GM12873 (cell line): ENCODE measurements at regions not wholly inside any gene's neighbourhood (a gene's known extent, or its start where the extent isn't known, plus 50 kb on each side); places are given as distances from the start of the nearest gene placed in this dataset.

Experiments used
- CTCF ChIP-seq: IDR thresholded peaks from 2 replicates; pipeline ENCODE4 v1.5.1; 2012; ENCODE audit warnings: low read depth, mild to moderate bottlenecking, moderate library complexity, low read length, control low read depth; ENCODE audit not compliant: insufficient read depth; ENCODE audit errors: missing control alignments

GRCh38 chr16:54648575-54648974, 282.1 kb upstream of the IRX5 start:
- TF ChIP-seq CTCF, result no peak

- no peak for TF ChIP-seq CTCF
Measured at GRCh38 chr16:54647725-54648221, 282.9 kb upstream of the IRX5 start.

DNA sequence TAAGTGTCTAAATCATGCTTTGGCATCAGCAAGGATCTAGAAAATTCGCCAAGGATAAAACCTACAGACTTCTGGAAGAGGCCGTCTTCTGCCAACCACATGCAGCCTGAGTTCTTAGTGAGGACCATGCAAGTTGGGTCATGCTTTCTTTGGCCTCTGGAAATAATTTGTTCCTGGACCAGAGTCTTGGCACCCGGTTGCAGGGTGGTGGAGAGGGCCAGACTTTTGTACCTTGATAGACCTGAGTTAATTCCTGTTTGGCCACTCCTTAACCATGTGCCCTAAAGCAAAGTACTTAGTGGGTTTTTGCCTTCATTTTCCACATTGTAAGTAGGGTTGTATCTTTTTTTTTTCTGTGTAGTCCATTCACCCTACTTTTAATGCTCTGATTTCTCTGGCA, 283.4 kb upstream of the IRX5 start:
- no peak for TF ChIP-seq CTCF

DNA sequence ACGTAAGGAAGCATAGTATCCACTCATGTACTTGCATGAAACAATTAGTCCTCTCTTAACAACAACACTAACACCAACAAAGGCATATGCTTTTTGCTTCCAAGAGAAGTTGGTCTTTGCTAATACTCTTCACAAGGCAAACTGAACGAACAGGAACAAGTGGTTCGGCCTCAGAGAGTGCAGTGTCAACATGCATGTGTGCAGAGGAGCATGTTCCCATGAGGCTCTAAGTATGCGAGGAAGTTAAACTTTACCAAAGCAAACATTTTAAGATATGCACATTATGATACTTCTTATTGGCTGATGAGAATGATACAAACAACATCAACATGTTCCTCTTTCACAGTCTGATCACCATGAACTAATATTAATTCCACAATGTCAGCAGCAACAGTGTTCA, 285.3 kb upstream of the IRX5 start:
- TF ChIP-seq CTCF, result no peak

DNA sequence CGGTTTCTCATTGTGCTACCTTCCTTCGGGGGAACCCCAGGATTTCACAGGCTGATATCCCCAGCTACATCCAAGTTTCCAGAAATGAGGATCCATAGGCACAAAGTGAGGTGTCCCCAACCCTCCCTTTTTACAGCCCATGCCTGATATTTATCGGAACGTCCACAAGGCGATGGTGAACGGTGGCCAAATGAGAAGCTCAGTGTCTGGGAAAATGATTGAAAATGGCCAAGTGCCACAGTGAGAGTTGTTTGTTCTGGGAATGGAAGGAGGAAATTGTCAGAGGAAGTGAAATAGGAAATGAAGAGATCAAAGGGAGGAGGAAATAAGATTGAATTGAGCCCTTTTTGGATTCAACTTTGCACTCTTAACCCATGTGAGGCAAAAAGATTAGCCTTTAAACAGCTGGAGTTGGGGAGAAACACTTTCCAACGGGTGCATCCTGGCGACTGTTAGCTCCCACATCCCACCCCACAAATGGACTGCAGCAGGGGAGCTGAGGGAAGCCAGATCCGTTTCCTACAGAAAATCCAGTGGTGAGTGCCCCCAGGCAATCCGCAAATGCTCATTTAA, 294.4 kb upstream of the IRX5 start:
- no peak for TF ChIP-seq CTCF

DNA sequence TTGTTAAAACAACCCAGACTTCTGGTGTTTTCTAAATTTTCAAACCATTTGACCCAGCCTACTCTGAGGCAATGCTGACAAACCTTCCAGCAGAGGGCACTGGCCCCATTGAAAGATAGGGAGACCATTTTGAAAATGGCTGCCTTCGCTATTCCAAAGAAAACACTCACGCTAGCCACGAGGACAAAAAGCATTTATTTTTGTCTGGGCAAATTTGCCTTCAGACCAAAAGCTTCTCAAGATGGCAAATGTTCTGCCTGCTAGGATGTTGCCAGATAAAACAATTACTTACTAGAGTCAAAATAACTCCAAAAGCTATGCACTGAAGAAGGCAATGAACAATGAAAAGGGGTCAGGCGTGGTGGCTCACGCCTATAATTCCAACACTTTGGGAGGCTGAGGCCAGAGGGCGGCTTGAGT, 296.7 kb upstream of the IRX5 start:
- TF ChIP-seq CTCF, result peak; percentile 40

DNA sequence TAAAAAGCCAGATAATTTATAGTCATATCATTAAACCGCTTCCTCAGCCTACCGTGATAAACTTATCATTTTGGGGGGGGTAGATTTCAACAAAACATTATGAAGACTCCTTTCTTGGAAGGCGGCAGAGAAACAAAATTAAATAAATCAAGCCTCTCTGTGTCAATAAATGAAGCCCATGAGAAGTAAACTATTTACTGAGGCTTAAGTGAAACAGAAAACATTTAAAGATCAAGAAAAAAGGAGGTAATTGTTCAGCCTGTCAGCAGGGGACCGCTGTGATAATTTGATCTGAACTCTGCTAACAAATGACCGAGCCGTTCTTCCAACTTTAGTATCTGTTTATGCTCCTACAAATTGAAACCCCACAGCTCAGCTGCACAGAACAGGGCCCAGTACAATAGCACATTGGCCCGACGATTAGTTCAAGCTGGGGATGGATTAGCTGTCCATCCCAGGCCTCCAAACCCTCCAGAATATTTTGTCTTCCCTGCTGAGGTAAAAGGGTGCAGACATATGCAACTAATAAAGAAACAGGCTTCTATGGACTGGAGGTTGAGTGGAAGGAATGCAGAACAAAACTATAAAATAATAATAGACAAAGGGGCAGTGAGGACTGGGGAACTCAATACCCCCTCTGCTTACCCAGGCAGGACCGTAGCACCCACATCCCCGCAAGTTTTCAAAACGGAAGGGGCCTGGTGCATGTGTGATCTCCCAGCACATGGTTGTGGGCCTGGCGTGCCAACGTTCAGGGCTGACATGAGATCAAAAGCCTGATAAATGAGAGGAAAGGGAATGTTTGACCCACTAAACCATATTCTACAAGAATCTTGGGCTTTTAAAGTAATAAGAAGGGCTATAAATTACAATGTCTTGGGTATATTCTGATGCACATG, 298.1 kb upstream of the IRX5 start:
- no peak for TF ChIP-seq CTCF
